HG03196 (cell line): ENCODE measurements at regions not wholly inside any gene's neighbourhood (a gene's known extent, or its start where the extent isn't known, plus 50 kb on each side); places are given as distances from the start of the nearest gene placed in this dataset.

Experiments used
- ATAC-seq: cut with Tn5 transposase; IDR thresholded peaks from one replicate; pipeline ENCODE4 v1.9.1; 2021; ENCODE audit not compliant: unreplicated experiment

DNA sequence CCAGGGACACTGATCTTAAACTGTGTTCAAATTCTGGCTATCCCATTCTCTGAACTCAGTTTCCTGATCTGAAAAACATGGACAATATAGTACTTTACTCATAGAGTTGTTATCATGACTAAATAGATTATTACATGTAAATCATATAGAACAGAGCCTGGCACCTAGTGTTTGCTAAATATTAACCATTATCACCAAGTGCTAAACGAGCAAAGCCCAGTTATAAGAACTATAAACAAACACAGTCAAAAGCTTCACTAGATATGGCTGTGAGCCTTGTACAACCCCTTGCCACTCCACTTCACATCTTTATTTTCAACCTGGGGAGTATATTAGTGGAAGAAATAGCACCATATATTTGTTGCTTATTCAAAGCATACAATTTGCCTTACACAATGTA is 338.9 kb upstream of the CADM1 start:
- no peak for ATAC-seq

- no peak for ATAC-seq
Measured at GRCh38 chr11:115820026-115820425, 315.8 kb upstream of the CADM1 start.

GRCh38 chr11:115819014-115819413 is 314.8 kb upstream of the CADM1 start:
- no peak for ATAC-seq

GRCh38 chr11:115817844-115818468 is 313.7 kb upstream of the CADM1 start:
- ATAC-seq, result no peak

DNA sequence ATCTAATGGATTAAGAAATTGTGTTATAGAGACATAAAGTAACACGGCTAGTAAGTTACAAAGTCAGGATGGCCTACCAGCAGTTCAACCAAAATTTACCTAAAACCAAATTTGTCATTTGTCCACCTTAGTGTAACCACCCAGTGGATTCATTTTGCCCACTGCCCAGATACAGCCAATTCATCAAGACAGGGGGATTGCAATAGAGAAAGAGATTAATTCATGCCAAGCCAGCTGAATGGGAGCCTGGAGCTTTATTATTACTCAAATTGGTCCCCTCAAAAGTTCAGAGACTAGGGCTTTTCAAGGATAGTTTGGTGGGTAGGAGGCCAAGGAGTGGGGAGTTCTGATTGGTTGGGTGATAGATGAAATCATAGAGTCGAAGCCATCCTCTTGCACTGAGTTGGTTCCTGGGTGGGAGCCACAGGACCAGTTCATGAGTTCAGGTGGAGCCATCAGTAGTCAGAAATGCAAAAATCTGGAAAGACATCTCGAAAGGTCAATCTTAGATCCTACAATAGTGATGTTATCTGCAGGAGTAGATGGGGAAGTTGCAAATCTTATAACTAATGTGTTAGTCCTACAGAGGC is 304.2 kb upstream of the CADM1 start:
- ATAC-seq, result no peak

DNA sequence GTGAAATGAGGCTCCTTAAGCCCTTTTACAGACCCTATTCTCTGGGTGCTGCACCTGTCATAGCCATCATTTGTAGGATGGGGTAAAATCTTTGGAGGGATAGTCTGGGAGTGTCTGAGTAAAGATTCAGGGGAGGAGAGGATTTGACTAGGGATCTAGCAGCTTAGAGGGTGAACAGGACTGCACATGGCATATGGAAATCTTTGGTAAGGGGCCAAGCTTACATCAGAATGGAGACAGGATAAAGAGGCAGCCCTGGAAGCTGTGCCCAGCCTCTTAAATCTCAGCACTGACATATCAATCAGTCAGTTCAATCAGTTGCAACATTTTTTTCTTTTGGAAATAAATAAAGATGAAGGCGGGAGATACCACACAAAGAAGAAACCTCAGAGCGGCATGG is 301.8 kb upstream of the CADM1 start:
- no peak for ATAC-seq

GRCh38 chr11:115803073-115803740 is 299.0 kb upstream of the CADM1 start:
- ATAC-seq, result no peak

DNA sequence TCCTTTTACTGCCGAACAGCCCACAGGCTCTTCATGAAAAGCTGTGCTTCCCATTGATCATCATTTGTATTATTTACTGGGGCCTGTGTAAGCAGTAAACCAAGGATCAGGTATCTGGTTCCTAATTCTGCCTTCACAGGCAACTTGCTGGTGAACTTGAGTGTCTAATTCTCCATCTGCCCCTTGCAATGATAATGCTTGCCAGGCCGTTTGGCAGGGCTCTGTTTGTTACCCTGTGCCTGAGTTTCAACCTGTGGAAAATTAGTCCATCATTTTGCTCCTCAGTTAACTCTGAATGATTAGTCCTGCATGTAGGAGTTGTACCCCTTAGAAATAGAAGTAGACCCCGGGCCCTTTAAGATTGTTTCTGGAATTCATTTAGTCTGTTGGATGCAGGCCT is 298.4 kb upstream of the CADM1 start:
- ATAC-seq, result no peak

- no peak for ATAC-seq
Measured at GRCh38 chr11:115792903-115793302, 288.7 kb upstream of the CADM1 start.

- ATAC-seq, result no peak
Measured at GRCh38 chr11:115787302-115787701, 283.1 kb upstream of the CADM1 start.

GRCh38 chr11:115784796-115785521 is 280.7 kb upstream of the CADM1 start:
- no peak for ATAC-seq

GRCh38 chr11:115780646-115781362 is 276.6 kb upstream of the CADM1 start:
- ATAC-seq, result no peak

- no peak for ATAC-seq
Measured at GRCh38 chr11:115778928-115779650, 274.9 kb upstream of the CADM1 start.

- ATAC-seq, result no peak
Measured at GRCh38 chr11:115776916-115777315, 272.7 kb upstream of the CADM1 start.

DNA sequence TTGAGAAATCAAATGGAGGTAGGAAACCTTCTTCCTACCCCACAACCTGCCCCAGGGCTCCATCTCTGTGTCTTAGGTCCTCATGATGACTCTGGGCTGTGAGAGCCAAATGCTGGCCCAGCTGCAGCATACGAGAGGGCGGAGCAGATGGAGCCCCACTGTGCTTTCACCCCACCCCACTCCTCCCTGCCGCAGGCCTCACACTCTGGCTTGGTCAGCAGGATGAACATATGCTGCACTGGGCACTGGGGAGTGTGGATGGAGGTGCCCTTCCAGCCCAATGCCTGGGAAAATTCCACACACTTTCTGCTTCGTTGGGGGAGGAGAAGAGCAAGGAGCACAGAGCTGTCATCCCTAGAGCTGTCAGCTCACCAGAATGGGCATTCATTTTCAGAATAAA is 271.6 kb upstream of the CADM1 start:
- no peak for ATAC-seq

DNA sequence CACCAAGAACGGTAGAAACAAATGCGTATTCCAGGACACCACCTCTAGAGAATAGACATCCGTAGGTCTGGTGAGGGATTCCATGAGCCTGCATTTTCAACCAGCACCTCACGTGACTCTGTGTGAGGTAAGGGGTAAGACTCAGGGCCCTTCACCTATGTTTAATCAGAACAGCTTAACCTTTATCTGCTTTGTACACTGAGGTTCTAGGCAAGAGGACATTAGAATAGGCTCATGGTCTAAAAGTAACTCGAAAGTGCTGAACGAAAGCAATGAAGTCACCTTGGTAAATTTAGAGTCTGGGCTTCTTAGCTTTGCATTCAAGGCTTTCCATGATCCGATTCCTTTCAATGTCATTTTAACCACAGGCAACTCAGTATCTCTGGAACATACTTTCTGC is 270.5 kb upstream of the CADM1 start:
- no peak for ATAC-seq

- ATAC-seq, result no peak
Measured at GRCh38 chr11:115769891-115770290, 265.7 kb upstream of the CADM1 start.

DNA sequence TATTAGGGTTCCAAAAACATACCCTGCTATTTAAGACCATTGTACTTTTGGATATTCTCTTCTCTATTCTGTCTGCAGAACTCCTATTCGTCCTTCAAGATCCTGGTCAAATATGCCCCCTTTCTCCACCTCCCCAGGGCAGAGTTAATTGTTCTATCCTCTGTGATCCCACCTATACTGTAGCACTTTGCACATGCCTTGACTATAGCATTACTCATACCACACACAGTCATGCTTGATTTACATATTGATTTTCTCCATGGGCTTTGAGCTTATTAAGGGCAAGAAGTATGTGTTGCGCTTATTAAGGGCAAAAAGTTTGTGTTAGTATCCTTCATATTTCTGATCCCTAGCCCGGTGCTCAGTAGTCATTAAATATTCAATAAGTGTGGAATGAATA is 263.7 kb upstream of the CADM1 start:
- ATAC-seq, result no peak

DNA sequence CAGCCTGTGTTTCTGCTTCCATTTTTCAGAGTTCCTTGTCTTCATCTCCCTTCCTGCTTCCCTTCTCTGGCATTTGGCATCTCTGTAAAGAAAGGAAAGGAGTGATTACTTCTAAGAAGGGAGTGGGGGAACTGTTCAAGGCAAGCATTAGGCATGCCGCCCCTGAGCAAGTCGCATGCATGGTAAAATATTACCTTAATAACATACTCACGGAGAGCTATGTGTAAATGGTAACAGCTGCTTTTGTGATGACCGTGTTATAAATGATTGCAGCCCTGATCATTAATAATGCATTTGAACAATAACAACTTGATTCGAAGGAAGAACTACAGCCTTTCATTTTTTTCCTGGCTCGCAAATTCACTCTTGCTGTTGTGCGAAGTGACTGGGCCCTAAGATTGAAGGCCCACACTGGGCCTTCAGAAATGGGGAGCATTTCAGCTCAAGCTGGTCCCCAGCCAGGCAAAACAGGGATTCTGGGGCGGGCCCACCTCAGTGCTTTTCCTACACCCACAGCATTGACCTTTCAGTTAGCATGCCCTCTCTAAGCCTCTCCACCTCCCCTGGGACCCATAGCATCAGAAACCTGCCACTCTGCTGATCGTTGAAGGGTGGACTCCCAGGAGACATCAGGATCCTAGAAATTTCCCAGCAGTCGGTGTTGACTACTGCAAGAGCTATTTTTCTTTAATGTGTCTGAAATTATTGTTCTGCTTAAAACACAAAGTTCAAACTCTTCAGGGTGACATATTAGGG is 263.0 kb upstream of the CADM1 start:
- no peak for ATAC-seq

DNA sequence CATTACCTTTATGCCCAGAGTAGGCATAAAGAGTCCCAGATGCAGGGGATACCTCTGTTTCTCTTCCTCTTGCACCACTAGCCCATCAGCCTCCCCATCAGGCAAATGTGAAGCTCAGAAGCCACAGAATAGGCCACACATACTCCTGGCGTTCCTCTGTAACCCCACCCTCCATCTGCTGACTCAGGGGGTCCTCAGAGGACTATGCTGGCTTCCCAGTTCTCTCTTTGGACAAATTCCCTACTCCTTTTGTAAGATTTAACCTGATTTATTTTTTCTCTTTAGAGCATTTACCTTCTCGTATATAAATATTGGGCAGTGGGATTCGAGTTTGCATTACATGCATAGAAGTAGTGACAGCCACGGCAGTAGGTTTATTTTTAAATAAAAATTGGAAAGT is 262.3 kb upstream of the CADM1 start:
- ATAC-seq, result no peak
